ENCODE measurements at regions not wholly inside any gene's neighbourhood (a gene's known extent, or its start where the extent isn't known, plus 50 kb on each side); places are given as distances from the start of the nearest gene placed in this dataset.

DNA sequence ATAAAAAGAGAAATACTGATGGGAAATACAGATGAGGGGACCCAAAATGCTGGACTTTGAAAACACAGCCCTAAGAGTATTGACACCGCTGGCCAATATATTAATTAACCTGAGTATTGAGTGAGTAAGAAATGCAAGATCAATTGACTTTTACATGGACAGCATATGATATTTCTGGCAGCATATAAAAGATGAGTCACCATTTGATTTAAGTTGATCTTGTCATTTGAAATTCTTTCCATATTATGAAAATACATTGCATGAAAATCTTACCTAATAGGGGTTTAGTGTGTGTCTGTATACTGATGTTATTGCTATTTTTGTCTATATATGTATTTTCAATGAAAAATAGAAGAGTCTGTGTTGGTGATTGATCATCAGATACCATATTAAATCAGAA lies 619.6 kb downstream of the KCTD12 start:
- TF ChIP-seq, protein P1, sequence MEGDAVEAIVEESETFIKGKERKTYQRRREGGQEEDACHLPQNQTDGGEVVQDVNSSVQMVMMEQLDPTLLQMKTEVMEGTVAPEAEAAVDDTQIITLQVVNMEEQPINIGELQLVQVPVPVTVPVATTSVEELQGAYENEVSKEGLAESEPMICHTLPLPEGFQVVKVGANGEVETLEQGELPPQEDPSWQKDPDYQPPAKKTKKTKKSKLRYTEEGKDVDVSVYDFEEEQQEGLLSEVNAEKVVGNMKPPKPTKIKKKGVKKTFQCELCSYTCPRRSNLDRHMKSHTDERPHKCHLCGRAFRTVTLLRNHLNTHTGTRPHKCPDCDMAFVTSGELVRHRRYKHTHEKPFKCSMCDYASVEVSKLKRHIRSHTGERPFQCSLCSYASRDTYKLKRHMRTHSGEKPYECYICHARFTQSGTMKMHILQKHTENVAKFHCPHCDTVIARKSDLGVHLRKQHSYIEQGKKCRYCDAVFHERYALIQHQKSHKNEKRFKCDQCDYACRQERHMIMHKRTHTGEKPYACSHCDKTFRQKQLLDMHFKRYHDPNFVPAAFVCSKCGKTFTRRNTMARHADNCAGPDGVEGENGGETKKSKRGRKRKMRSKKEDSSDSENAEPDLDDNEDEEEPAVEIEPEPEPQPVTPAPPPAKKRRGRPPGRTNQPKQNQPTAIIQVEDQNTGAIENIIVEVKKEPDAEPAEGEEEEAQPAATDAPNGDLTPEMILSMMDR (conservative IDR thresholded peaks at IDR 0.05): no peak
- no peak for TF ChIP-seq EZH2 (IDR thresholded peaks at IDR 0.05; ENCODE audit: low read depth)
